ENCODE measurements at regions not wholly inside any gene's neighbourhood (a gene's known extent, or its start where the extent isn't known, plus 50 kb on each side); places are given as distances from the start of the nearest gene placed in this dataset.

- WGBS (ENCODE audit: insufficient coverage, insufficient replicate concordance, low lambda C conversion rate, missing lambda C conversion rate), result 0% methylated on average over 2 of the region's 2 CpGs
- ChIA-PET POLR2A (no interaction called here), CTCF (no interaction called here), SMC1A (ENCODE audit: uncharacterized antibody, unreplicated experiment) (no interaction called here), RAD21 (ENCODE audit: unreplicated experiment) (no interaction called here)
- Histone ChIP-seq H2AFZ (ENCODE audit: control insufficient read depth, low read depth, low read length) (no peak overlapping the region), H3K9ac (ENCODE audit: control insufficient read depth, insufficient read depth, low read length) (no peak overlapping the region), H3K9me3 (replicated peaks; ENCODE audit: control insufficient read depth, insufficient read depth, low read length) (no peaks in the 10 kb centered on the region), H3K4me2 (ENCODE audit: control insufficient read depth, insufficient read depth) (no peak overlapping the region), H3K27me3 (replicated peaks in 1 of 2; ENCODE audit: control insufficient read depth in 2 of 2, insufficient read depth in 2 of 2, low read length in 1 of 2) (no peaks in the 10 kb centered on the region), H3K4me1 (ENCODE audit: control insufficient read depth, insufficient read depth, low read length) (no peaks in the 10 kb centered on the region), H3K4me3 (no peak overlapping the region), H3K27ac (ENCODE audit: control insufficient read depth, insufficient read depth) (no peak overlapping the region), H4K20me1 (ENCODE audit: control insufficient read depth, insufficient read depth) (no peaks in the 10 kb centered on the region), H3K36me3 (ENCODE audit: control insufficient read depth in 2 of 2, insufficient read depth in 2 of 2, low read length in 1 of 2) (no peaks in the 10 kb centered on the region), H3K79me2 (ENCODE audit: control insufficient read depth, insufficient read depth, low read length) (no peaks in the 10 kb centered on the region)
- FAIRE-seq (no peak), DNase-seq (ENCODE audit: low read depth, low spot score) (no peak), ATAC-seq (peak; percentile 32)
- BruUV-seq (replicated peaks), result no TSS peak
- no peak for TF ChIP-seq HDAC6 (IDR thresholded peaks at IDR 0.05; ENCODE audit: unreplicated experiment)
- intact Hi-C loops (cut with micrococcal nuclease; ENCODE audit: unreplicated experiment) (no loop called here), in situ Hi-C loops (cut with MboI) (no loop called here)
Measured at GRCh38 chr3:110069761-110070160, 732.4 kb upstream of the DPPA4 start.

- Histone ChIP-seq H4K20me1 (ENCODE audit: control insufficient read depth, insufficient read depth) (no peaks in the 10 kb centered on the region), H3K9me3 (replicated peaks; ENCODE audit: control insufficient read depth, insufficient read depth, low read length) (no peaks in the 10 kb centered on the region), H3K4me3 (no peak overlapping the region), H3K36me3 (ENCODE audit: control insufficient read depth in 2 of 2, insufficient read depth in 2 of 2, low read length in 1 of 2) (no peaks in the 10 kb centered on the region), H3K4me1 (ENCODE audit: control insufficient read depth, insufficient read depth, low read length) (no peaks in the 10 kb centered on the region), H3K27me3 (replicated peaks in 1 of 2; ENCODE audit: control insufficient read depth in 2 of 2, insufficient read depth in 2 of 2, low read length in 1 of 2) (no peaks in the 10 kb centered on the region), H3K9ac (ENCODE audit: control insufficient read depth, insufficient read depth, low read length) (no peak overlapping the region), H2AFZ (ENCODE audit: control insufficient read depth, low read depth, low read length) (no peak overlapping the region), H3K79me2 (ENCODE audit: control insufficient read depth, insufficient read depth, low read length) (no peaks in the 10 kb centered on the region), H3K4me2 (ENCODE audit: control insufficient read depth, insufficient read depth) (no peak overlapping the region), H3K27ac (ENCODE audit: control insufficient read depth, insufficient read depth) (no peak overlapping the region)
- ATAC-seq, result peak; percentile 41
- BruUV-seq (replicated peaks), result no TSS peak
- SMC1A ChIA-PET (ENCODE audit: uncharacterized antibody, unreplicated experiment), result no interaction called here
- TF ChIP-seq HDGF (IDR thresholded peaks at IDR 0.05) (no peak), MXI1 (IDR thresholded peaks at IDR 0.05; ENCODE audit: low read depth, low read length) (no peak), BACH1 (IDR thresholded peaks at IDR 0.05; ENCODE audit: borderline replicate concordance) (no peak), ZNF207 (IDR thresholded peaks at IDR 0.05; ENCODE audit: borderline replicate concordance) (no peak), TCF12 (IDR thresholded peaks at IDR 0.05; ENCODE audit: low read depth, low read length) (no peak), GABPA (IDR thresholded peaks at IDR 0.05; ENCODE audit: low read depth) (no peak), MEF2A (IDR thresholded peaks at IDR 0.05; ENCODE audit: insufficient read depth, low read depth, low read length) (no peak), MLLT1 (IDR thresholded peaks at IDR 0.05) (no peak), BRCA1 (IDR thresholded peaks at IDR 0.05; ENCODE audit: low read depth, low read length) (no peak), LARP7 (IDR thresholded peaks at IDR 0.05) (no peak), RBBP5 (conservative IDR thresholded peaks at IDR 0.05) (no peak)
- RAD21 ChIA-PET (ENCODE audit: unreplicated experiment), result no interaction called here
- CTCF ChIA-PET, result no interaction called here
- POLR2A ChIA-PET, result no interaction called here
- no peak for FAIRE-seq
- DNase-seq (ENCODE audit: low read depth, low spot score), result no peak
- in situ Hi-C loops (cut with MboI) (no loop called here), intact Hi-C loops (cut with micrococcal nuclease; ENCODE audit: unreplicated experiment) (no loop called here)
- WGBS (ENCODE audit: insufficient coverage, insufficient replicate concordance, low lambda C conversion rate, missing lambda C conversion rate), result 56% methylated on average over 2 of the region's 2 CpGs
Measured at GRCh38 chr3:110070161-110070916, 733.0 kb upstream of the DPPA4 start.

All from GM12878 (cell line).